ENCODE measurements at regions not wholly inside any gene's neighbourhood (a gene's known extent, or its start where the extent isn't known, plus 50 kb on each side); places are given as distances from the start of the nearest gene placed in this dataset.

DNA sequence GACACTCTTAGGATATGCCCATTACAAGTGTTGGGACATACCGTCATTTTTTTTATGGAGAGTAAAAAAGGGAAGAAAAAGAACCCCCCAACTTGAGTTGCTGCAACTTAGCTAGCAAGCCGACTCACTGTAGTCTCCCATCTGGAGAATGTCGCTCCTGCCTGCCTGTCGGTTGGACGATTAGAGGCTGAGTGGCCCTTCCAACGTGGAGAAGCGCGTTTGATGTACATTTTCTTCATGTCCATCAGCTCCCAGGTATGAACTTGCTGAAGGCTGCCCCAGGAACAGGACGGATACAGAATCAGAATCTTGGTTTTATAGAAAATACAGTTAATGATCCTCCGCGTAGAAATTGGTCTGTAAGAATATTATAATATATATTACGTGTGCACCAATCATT is 189.0 kb upstream of the SOX1 start:
- WGBS = 82% methylated on average over 12 of the region's 12 CpGs
- H3K27me3 ChIP-seq = peaks cover 0 to 45% (median 0%) of the 10 kb centered on the region in 4 donors
- TF ChIP-seq CTCF (IDR thresholded peaks at IDR 0.05) (no peak), POLR2A (IDR thresholded peaks at IDR 0.05; ENCODE audit: low read depth) (no peak), EP300 (IDR thresholded peaks at IDR 0.05) (no peak), POLR2AphosphoS5 (IDR thresholded peaks at IDR 0.05) (no peak)
- no peaks in the 10 kb centered on the region for H3K4me1 ChIP-seq
- no peak overlapping the region for H3K27ac ChIP-seq (replicated peaks in 1 of 4)
- DNase-seq (ENCODE audit: extremely low spot score) = peak; percentile 70
- no peak overlapping the region for H3K4me3 ChIP-seq
- no peaks in the 10 kb centered on the region for H3K36me3 ChIP-seq
- H3K9me3 ChIP-seq = no peaks in the 10 kb centered on the region
- intact Hi-C loops (cut with DNase I) = no loop called here

GRCh38 chr13:111879719-111880118 is 187.2 kb upstream of the SOX1 start:
- WGBS = 56% methylated on average over 5 of the region's 5 CpGs

GRCh38 chr13:111880185-111880584 is 186.8 kb upstream of the SOX1 start:
- Histone ChIP-seq H3K27ac (replicated peaks in 1 of 4) (no peak overlapping the region), H3K36me3 (no peaks in the 10 kb centered on the region), H3K27me3 (peaks cover 0 to 31% (median 0%) of the 10 kb centered on the region in 4 donors), H3K9me3 (no peaks in the 10 kb centered on the region), H3K4me1 (no peaks in the 10 kb centered on the region), H3K4me3 (no peak overlapping the region)
- 74% methylated on average over 4 of the region's 6 CpGs for WGBS
- DNase-seq (ENCODE audit: extremely low spot score) = peak; percentile 88
- no peak for TF ChIP-seq POLR2A (IDR thresholded peaks at IDR 0.05; ENCODE audit: low read depth)
- TF ChIP-seq POLR2AphosphoS5 (IDR thresholded peaks at IDR 0.05) = no peak
- TF ChIP-seq EP300 (IDR thresholded peaks at IDR 0.05) = no peak
- no peak for TF ChIP-seq CTCF (IDR thresholded peaks at IDR 0.05)
- intact Hi-C loops (cut with DNase I) = no loop called here

More at GRCh38 chr13:111879719-111880118, 187.2 kb upstream of the SOX1 start:
- intact Hi-C loops (cut with DNase I) = no loop called here
- peak; percentile 42 for DNase-seq (ENCODE audit: extremely low spot score)
- H3K27me3 ChIP-seq = peaks cover 0 to 31% (median 0%) of the 10 kb centered on the region in 4 donors
- no peak overlapping the region for H3K27ac ChIP-seq (replicated peaks in 1 of 4)
- no peaks in the 10 kb centered on the region for H3K36me3 ChIP-seq
- no peaks in the 10 kb centered on the region for H3K4me1 ChIP-seq
- no peak for TF ChIP-seq EP300 (IDR thresholded peaks at IDR 0.05)
- TF ChIP-seq POLR2A (IDR thresholded peaks at IDR 0.05; ENCODE audit: low read depth) = no peak
- TF ChIP-seq CTCF (IDR thresholded peaks at IDR 0.05) = no peak
- no peak for TF ChIP-seq POLR2AphosphoS5 (IDR thresholded peaks at IDR 0.05)
- H3K4me3 ChIP-seq = no peak overlapping the region
- H3K9me3 ChIP-seq = no peaks in the 10 kb centered on the region

GRCh38 chr13:111881700-111882099 is 185.2 kb upstream of the SOX1 start:
- peak; percentile 89 for DNase-seq (ENCODE audit: extremely low spot score)
- intact Hi-C loops (cut with DNase I) = no loop called here
- no peaks in the 10 kb centered on the region for H3K9me3 ChIP-seq
- H3K36me3 ChIP-seq = no peaks in the 10 kb centered on the region
- no peak overlapping the region for H3K4me3 ChIP-seq
- H3K27ac ChIP-seq (replicated peaks in 1 of 4) = no peak overlapping the region
- TF ChIP-seq EP300 (IDR thresholded peaks at IDR 0.05) (no peak), POLR2A (IDR thresholded peaks at IDR 0.05; ENCODE audit: low read depth) (no peak), POLR2AphosphoS5 (IDR thresholded peaks at IDR 0.05) (no peak), CTCF (IDR thresholded peaks at IDR 0.05) (no peak)
- H3K27me3 ChIP-seq = peaks cover 0 to 19% (median 0%) of the 10 kb centered on the region in 4 donors
- no peaks in the 10 kb centered on the region for H3K4me1 ChIP-seq
- 66% methylated on average over 3 of the region's 8 CpGs for WGBS

DNA sequence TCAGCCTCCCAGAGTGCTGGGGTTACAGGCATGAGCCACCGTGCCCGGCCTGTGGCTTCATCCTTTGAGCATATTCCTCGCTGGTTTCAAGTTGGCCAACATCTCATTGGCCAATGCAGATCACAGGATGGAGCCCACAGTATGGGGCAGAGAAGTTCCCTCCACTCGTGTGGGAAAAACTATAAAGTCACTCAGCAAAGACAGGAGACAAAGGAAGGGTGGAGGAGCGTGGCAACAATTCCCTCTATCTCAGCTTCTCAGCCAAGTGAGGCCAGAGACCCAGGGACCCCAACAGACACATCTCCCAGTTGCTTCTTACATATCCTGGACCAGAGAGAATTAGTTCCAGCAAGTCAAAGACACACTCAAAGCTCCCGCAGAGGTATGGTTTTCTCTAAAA is 184.6 kb upstream of the SOX1 start:
- Histone ChIP-seq H3K4me3 (no peak overlapping the region), H3K36me3 (no peaks in the 10 kb centered on the region), H3K4me1 (no peaks in the 10 kb centered on the region), H3K27ac (replicated peaks in 1 of 4) (no peak overlapping the region), H3K27me3 (peaks cover 0 to 17% (median 0%) of the 10 kb centered on the region in 4 donors), H3K9me3 (no peaks in the 10 kb centered on the region)
- no peak for TF ChIP-seq EP300 (IDR thresholded peaks at IDR 0.05)
- no peak for TF ChIP-seq CTCF (IDR thresholded peaks at IDR 0.05)
- no peak for TF ChIP-seq POLR2A (IDR thresholded peaks at IDR 0.05; ENCODE audit: low read depth)
- TF ChIP-seq POLR2AphosphoS5 (IDR thresholded peaks at IDR 0.05) = no peak
- peak; percentile 70 for DNase-seq (ENCODE audit: extremely low spot score)
- 73% methylated on average over 6 of the region's 6 CpGs for WGBS
- intact Hi-C loops (cut with DNase I) = no loop called here

Data from esophagus muscularis mucosa (tissue), 4 donors.